GM18505 (cell line): ENCODE measurements at regions not wholly inside any gene's neighbourhood (a gene's known extent, or its start where the extent isn't known, plus 50 kb on each side); places are given as distances from the start of the nearest gene placed in this dataset.

Experiments
- ATAC-seq: cut with Tn5 transposase; IDR thresholded peaks from one replicate; pipeline ENCODE4 v1.9.1; 2021; ENCODE audit not compliant: unreplicated experiment
- POLR2A ChIP-seq: IDR thresholded peaks from 4 replicates; pipeline ENCODE4 v1.6.1; 2011; ENCODE audit warnings: borderline replicate concordance; ENCODE audit not compliant: insufficient read depth, insufficient read length; ENCODE audit errors: extremely low read depth

DNA sequence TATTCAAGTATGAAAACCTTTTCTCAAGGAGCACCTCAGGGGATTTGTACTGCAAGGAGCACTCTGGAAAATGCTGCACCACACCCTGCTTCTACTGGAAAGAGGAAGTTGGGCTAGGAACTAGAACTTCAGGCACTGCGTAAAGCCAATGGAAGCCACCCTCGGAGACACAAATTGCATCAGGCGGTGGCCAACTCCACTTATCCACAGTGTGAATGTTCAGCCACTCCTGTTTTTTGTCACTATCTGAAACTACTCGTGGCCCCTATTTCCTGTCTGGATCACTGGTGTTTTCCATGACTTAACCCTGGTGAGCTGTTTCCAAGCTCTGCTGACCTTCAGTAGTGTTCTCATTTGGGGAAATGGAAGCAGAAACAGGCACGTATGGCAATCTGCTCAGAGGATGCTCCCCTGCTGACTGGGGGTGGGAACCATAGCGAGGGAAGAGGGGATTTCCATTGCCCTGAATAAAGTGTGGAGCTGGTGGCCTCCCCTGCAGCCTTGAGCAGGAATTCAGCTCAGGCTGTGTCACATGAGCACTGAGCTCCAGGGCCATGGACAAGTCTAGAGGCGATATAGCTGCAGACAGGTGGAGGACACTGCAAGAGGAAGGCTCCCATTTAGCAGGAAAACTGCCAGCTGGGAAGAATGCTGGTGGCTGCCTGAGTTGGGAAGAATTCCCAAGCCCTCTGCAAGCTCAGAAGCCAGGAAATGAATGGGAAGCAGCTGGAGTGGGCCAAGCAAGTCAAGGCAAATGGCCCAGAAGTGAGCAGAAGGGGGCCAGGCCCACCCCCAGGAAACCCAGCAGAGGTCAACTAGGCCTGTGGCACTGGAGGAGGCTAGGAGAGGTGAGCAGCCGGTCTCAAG is 50.5 kb upstream of the RAP1B start:
- ATAC-seq = no peak
- TF ChIP-seq POLR2A = no peak

DNA sequence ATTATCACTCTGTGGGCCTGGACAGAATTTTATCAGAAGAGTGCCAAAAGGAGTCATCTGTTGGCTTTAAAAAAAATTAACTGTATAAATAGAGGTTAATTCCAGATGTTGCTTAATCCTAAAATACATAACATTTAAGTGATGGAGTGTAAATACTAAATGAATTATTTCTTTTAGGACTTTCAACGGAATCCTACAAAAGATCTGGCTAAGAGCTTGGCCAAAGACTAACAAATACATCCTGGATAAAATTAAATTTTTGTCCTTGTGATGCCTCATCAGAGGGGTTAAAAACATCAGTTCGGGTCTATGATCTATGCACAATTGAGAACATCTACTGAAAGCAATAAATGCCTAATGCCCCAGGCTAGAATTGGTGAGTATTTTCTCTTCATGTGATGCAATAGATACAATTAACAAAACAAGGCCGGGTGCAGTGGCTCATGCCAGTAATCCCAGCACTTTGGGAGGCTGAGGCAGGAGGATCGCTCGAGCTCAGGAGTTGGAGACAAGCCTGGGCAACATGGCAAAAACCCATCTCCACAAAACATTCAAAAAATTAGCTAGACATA is 49.8 kb upstream of the RAP1B start:
- no peak for TF ChIP-seq POLR2A
- no peak for ATAC-seq
